ENCODE measurements at regions not wholly inside any gene's neighbourhood (a gene's known extent, or its start where the extent isn't known, plus 50 kb on each side); places are given as distances from the start of the nearest gene placed in this dataset.

DNA sequence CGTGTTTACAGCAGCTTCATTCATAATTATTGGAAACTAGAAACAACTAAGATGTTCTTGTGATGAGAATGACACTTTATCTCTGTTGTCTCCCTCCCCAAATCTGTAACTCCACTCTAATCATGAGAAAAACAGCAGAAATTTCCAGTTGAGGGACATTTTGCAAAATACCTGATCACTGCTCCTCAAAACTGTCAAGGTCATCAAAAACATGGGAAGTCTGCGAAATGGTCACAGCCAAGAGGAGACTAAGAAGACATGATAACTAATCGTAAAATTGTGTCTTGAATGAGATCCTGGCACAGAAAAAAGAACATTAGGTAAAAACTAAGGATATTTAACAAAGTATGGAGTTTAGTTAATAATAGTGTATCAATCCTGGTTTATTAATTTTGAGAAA lies 204.2 kb downstream of the CYLD start:
- TF ChIP-seq, protein P1, sequence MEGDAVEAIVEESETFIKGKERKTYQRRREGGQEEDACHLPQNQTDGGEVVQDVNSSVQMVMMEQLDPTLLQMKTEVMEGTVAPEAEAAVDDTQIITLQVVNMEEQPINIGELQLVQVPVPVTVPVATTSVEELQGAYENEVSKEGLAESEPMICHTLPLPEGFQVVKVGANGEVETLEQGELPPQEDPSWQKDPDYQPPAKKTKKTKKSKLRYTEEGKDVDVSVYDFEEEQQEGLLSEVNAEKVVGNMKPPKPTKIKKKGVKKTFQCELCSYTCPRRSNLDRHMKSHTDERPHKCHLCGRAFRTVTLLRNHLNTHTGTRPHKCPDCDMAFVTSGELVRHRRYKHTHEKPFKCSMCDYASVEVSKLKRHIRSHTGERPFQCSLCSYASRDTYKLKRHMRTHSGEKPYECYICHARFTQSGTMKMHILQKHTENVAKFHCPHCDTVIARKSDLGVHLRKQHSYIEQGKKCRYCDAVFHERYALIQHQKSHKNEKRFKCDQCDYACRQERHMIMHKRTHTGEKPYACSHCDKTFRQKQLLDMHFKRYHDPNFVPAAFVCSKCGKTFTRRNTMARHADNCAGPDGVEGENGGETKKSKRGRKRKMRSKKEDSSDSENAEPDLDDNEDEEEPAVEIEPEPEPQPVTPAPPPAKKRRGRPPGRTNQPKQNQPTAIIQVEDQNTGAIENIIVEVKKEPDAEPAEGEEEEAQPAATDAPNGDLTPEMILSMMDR (IDR thresholded peaks at IDR 0.05), result no peak

DNA sequence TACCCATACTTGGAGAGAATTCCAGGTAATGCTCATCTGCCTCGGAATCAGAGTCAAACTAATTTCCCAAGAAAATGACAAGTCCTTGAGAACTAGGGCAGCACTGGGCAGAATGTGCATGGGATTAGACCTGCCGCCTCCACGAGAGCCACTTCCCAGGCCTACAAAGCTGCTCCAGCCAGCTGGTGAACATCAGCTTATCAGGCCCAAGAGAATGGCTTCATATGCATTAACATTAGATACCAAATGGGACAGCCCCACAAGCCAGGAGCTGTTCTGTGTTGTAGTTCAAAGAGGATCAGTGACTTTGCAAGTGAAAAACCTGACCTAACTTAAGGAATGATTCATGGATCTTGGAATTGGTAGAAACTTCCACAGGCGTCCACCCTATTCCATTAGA lies 203.3 kb downstream of the CYLD start:
- TF ChIP-seq, protein P1 (IDR thresholded peaks at IDR 0.05), result no peak

- TF ChIP-seq, protein P1 (IDR thresholded peaks at IDR 0.05), result no peak
Observed at GRCh38 chr16:50944436-50944835, 202.6 kb downstream of the CYLD start.

- TF ChIP-seq, protein P1 (IDR thresholded peaks at IDR 0.05), result no peak
Observed at GRCh38 chr16:50944033-50944432, 202.1 kb downstream of the CYLD start.

GRCh38 chr16:50942143-50942542 lies 200.3 kb downstream of the CYLD start:
- TF ChIP-seq, protein P1 (IDR thresholded peaks at IDR 0.05), result no peak

GRCh38 chr16:50941681-50942080 lies 199.8 kb downstream of the CYLD start:
- TF ChIP-seq, protein P1 (IDR thresholded peaks at IDR 0.05), result no peak

DNA sequence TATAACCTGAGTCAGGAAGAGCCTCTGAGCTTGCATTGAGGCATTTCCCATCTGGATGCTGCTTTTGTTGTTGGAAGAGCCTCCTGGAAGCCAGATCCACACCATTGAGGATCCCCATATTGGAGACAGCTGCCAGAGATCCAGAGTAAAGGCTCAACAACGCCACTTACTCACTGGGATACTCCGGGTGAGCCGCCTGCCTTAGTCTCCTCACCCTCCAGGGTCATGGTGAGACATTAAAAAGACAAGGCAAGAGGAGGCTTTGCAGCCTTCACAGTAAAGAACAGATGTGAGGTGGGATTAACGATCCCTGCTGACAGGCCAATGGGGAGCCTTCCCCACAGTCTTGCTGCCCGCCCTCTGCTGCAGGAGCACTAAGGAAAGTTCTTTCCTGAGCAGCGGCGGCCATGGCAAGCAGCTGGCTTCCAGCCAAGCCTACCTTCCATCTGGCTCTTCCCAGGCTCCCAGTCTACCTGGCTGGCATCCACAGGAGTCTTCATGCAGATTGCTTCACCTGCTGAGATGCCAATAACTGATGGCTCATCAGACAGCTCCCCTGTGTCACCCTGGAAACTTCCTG lies 198.5 kb downstream of the CYLD start:
- TF ChIP-seq, protein P1 (IDR thresholded peaks at IDR 0.05), result no peak

DNA sequence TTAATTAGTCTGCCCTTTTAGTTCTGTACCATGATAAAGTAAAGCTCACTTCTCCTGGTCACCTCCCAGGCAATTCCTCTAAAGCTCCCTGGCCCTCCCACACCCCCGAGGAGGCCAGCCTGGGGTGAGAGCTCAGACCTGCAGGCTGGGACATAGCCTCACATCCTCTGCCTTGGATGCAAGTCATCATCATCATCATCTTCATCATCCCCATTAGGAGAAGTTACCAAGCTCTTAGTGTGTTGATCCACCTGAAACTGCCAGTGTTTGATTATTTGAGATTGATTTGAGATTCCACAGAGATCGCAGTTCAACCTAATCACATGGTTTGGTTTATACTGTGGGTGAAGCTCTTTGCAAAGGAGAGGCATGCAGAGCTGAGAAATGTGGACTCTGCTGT lies 197.5 kb downstream of the CYLD start:
- TF ChIP-seq, protein P1 (IDR thresholded peaks at IDR 0.05), result no peak

All from LNCAP (cell line).